HG03457 (cell line): ENCODE measurements at regions not wholly inside any gene's neighbourhood (a gene's known extent, or its start where the extent isn't known, plus 50 kb on each side); places are given as distances from the start of the nearest gene placed in this dataset.

ENCODE experiments used
- ATAC-seq: cut with Tn5 transposase; IDR thresholded peaks from one replicate; pipeline ENCODE4 v1.9.1; 2021; ENCODE audit warnings: moderate number of reproducible peaks; ENCODE audit not compliant: unreplicated experiment

DNA sequence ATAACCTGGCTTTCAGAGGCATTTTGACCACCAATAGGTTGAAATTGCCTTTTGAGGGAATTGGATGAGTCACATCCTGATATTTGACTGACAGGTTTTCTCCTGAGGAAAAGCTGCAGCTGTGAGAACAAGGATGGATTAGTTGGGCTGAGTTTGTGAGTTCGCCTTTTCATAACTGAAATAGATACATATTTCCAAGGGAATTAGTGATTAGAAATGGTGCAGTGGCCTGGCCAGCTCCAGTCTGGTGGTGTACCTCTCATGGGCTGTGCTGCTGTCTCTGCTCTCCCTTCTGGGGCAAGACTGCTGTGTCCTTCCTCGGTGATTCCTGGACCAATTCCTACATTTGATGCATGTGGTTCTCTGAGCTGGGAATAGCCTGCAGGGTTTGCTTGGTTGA lies 341.3 kb downstream of the TSN start:
- ATAC-seq: no peak

DNA sequence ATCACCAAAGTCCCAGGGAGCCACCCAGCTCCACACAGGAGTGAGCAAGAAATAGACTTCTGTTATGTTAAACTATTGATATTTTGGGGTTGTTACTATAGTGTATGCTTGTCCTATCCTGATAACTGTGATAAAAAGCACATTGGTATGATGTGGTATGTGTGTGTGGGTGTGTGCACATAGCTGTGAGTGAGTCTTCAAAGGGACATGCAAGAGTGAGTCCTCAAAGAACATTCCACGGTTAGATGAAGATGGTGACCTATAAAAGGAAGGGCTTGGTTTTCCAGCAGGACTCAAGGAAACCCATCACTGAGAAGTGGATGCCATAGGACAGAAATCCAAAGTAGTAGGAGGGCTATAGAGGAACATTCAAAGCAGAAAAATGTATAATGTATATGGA lies 342.9 kb downstream of the TSN start:
- ATAC-seq: no peak

DNA sequence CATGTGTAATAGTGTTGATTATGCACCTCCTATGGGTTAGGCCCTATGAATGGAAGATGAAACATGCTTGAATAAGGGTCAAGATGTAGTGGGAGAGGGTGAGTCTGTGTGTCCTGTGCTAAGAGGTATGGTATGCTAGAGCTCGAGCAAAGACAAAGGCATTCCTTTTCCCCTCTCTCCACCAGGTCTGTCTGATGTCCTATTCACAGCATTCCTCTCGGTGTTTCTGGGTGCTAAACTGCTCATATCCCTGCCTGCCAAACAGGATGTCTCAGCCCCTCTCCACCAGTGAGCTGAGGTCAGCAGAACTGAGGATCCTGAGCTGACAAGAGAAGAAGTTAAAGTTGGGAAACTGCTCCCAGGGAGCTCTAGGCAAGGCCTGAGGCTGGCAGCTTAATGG lies 344.9 kb downstream of the TSN start:
- ATAC-seq: no peak

DNA sequence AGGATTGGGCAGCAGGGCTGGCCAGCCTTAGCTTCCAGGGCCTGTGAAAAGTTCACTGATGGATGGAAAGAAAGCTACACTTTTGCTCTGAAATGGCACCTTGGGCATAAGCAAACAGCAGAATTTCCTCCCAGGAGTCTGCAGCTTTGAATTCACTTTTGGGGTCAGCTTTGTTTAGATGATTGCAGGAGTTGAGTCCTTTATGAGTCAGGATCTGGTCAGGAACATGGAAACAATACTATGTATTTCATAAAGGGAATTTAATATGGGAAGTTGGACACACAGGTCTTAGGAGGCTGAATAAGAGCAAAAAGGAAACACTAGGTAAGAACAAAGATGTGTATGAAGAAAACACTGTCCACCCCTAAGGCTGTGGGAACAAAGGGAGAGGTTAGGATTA lies 345.3 kb downstream of the TSN start:
- no peak for ATAC-seq

DNA sequence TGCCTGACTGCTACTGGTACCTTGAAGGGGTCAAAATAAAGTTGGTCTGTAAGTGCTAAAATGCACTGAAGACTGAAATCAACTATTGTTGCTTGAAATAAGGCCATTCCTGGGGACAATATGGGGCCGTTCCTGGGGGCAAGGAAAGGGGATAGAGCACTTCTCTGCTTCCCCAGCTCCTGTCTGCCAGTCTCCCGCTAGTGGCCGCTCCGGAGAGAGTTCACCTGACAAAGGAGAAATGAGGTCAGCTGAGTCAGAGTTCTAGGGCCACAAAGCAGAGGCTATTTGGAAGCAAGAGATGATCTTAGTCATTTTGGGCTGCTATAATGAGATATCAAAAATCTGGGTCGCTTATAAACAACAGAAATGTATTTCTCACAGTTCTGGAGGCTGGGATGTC lies 345.9 kb downstream of the TSN start:
- ATAC-seq: no peak

DNA sequence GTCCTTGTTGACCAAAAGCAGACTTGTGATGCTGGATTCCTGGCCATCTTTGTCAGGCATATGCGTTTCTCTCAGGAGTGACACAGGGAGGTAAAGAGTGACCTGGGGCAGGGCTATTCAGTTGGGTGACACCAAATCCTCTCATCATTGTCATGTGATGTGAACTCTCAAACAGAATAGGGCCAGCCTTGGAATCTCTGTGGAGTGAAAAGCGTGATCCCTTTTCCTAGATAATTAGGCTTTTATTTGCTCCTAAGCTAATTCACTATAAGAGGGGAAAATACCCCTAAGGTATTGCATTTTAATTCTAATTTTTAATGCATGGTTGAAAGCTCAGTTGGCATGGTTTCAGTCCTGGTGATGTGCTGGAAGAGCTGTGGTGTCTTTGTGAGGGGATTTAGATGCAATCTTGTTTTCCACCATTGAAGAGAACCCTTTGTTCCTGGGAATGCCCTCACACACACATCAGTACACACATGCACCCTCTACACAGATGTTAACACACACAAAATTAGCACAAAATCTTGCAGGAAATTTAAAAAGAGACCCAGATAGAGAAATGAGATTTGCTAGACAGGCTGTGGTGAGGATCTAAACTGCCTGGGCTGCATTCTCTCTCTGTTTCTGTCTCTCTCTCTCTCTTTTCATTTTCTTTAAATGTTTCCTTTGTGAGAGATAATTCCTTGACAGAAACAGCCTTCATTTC lies 349.9 kb downstream of the TSN start:
- ATAC-seq: no peak

DNA sequence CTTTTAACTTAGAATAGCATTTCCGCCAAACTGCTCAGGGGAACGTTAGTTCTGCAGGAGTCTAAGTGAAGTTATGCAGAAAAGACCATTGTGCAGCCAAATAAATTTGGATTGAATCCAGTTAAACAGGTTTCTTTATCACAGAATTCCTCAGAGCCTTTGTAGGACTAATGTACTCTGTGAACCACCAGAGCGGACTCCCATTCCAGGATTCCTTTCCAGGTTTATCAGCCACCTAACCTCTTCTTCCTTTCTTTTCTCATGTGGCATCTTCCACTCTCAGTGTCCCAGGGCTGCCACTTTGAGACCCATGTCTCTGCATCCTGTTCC lies 350.4 kb downstream of the TSN start:
- ATAC-seq: no peak

DNA sequence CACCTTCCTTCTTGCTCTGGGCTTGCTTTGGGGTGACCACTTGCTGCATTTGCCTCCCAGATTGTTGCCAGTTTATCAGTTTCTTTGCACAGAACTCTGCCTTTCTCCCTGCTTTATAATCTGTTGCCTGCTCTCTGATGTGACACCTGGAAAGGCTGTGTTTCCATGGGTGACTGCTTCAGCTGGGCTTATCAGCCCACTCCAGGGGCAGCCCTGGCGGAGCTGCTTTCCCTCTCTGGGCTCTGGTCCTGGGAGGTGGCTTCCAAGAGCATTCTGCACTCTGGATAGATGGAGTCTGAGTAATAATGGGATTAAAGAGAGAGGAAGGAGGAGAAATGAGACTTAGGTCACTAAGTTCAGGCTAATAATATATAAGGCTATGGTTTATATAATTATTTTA lies 352.7 kb downstream of the TSN start:
- no peak for ATAC-seq

DNA sequence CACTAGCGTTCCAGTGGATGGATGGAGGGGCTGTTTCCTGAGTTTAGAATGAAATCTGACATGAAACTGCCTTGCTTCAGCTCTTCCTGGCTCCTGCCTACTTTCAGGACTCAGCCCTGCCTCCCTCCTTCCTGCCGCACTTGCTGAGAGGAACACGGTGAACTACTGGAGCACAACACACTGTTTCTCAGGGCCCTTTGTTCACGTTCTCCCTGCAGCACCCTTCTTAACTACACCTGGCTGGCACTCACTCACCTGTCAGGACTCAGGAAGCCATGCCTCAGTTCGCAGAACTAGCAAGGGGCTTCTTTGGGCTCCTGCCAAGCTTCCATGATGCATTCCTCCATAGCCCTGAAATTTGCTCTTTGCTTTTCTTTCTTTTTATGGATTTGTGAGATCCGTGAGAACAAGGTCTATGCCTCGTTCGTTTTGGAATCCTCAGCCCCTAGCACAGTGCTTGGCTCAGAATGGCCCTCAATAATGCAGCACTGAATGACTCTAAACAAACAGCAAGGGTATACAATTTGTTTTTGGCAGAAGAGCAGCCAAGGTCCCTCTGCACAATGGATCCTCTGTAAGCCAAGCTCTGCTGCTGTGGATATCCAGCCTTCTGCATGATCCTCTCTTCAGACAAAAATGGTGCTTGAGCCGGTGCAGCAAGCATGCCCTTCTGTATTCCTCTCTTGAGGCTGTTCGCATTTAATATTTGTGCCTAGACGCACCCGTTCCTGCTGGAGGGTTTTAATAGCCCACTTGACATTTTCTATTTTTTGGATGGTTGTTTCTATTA lies 357.0 kb downstream of the TSN start:
- ATAC-seq: no peak

DNA sequence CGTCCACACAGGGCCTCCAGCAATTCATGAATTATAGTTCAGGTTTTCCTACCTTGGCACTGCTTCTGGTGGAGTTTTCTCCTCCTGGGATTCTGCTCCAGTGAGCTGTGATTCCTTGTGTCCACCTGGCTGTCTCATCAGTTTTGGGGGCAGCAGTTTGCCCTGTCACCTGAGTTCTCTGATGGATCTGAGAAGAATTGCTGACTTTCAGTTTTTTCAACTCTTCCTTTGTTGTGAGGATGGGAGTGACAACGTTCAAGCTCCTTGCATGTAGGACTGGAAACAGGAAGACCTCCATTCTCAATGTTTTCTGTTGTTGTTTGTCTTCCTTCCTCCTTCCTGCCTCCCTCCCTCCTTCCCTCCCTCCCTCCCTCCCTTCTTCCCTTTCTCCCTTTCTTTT lies 359.0 kb downstream of the TSN start:
- ATAC-seq: no peak

DNA sequence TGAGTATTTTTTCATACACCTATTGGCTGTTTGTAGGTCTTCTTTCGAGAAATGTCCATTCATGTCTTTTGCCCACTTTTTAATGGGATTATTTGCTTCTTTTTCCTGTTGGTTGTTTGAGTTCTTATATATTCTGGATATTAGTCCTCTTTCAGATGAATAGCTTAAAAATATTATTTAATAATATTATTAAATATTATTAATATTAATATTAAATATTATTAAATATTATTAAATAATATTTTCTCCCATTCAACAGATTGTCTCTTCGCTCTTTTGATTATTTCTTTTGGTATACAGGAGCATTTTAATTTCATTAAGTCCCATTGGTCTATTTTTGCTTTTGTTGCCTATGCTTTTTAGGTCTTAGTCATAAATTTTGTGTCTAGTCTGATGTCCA lies 361.9 kb downstream of the TSN start:
- ATAC-seq: no peak

DNA sequence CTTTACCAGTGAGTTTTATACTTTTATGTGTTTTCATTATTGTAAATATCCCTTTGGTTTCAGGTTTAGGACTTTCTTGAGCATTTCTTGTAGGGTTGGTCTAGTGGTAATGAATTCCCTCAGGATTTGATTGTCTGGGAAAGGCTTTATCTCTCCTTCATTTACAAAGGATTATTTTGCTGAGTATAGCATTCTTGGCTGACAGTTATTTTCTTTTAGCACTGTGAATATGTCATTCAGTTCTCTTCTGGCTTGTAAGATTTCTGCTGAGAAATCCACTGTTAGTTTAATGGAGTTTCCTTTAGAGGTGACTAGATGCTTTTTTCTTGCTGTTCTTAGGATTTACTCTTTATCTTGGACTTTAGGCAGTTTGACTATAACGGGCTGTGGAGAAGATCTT lies 373.9 kb downstream of the TSN start:
- ATAC-seq: no peak

DNA sequence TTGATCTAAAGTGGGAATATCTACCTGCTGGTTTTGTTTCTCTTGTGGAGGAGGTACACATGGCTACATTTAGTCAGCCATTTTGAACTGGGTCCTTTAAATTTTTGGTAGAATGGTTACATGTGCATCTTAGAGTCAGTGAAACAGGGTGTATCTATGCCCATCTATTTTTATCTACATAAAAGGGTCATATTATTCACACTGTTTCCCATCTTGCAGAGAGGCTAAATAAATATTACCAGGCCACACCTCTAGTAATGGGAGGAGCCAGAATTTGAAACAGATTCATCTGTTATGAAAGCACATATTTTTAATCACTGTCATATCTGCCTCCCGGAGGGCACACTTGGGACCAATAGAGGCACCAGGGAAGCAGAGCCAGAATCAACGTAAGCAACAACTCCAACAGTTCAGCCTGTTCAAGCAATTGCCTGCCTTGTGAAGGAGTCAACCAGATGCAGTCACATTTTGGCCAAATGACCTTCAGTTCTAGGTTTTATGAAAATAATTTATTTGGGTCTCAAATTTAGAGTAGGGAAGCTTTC lies 376.8 kb downstream of the TSN start:
- ATAC-seq: no peak

DNA sequence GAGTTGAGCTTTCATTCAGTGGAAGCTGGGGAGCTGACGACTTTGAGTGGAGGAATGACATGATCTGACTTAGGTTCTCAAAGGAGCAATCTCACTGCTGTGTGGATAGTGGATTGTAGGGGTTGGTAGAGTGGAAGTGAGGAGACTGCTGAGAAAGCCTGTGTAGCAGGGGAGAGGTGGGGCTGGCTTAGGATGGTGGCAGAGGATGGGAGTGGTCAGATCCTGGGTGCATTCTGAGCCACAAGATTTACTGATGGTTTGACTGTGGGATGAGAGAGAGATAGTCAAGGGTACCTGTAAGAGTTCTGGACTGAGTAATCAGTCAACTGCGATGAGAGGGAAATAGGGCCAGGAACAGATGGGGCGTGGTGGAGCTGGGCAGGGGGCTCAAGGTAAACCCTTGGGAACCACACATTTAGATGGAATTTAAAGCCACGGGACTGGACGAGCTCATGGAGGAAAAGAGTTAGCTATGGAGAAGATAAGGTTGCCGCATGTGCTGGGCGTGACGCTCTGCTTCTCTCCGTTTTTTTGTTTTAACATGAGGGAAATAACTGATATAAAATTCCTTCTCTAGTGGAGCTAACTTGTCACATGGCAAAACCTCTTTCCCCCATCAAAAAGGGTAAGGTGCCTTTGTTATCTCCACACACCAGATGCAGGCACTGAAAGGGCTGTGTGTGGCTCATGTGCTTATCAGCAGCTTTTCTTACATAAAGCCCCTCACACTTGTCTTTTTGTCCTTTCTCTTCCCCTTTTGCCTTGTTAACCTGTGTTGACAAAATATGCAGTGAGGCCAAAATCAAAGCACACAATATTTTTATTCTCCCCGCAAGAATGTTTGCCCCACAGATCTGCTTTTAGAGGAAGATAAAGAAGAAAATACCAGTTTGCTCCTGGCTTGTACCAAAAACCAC lies 379.8 kb downstream of the TSN start:
- ATAC-seq: no peak

DNA sequence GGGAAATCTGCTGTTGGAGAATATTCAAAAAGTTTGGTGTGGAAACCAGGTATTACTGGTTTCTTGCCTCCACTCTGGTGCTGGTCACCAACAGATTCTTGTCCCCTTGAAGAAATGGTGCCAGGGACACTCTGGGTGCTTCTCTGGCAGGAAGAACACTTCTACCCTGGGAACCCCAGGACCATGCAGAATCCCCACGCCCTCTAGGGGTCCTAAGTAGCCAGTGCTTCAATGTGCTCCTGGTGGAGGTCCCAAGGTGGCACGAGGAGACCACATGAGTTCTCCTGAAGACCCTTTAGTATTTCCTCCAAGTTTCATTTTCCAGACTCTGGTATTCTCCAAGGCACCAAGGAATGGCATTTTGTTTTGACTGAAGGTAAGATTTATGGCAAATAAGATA lies 380.6 kb downstream of the TSN start:
- ATAC-seq: no peak

DNA sequence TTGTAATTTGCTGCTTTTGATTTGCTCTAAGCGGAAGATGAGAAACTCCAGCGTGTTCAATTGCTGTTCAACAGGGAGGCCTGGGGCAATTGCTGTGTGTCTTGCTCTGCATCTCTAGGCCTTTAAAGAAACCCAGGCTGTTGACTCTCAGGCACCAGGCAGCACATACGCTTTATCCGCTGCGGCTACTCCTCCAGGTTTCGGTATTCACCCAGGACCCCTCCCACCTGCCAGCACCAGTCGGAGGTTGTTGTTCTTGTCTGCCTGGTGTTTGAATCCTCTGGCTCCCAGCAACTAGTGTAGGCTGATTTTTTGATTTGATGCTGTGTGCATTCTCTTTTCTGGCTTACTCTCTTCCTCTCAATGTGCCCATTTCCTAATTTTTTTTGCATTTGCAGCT lies 383.1 kb downstream of the TSN start:
- no peak for ATAC-seq

DNA sequence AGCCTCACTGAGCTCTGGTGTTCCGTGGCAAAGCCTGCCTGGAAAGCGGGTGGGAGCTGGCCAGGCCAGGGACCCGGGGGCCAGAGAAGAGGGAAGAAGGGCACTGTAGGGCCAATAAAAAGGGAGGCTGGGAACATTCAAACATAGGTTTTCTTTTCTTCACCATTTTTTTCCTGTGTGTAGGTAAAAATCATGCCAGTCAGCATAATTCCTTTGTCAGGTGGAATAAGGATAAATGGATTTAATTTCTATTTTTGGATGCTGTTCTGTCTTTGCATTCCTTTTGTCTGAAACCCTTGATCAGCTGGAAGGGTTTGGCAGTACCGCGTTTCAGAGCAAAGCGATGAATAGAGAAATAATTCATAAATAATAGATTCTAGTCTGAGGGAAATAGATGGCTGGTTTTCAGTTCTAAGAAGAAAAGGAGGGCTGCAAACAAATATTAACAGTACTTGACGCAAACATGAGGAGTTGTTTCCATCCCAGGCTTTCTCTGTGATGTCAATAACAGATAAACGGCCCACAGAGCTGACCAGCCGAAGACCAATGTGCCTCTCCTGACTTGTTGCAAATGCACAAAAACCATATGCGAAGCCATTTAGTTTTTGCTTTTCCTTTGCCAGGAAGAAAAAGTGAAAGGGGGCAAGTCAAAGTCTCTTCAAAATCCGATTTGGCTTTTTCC lies 384.4 kb downstream of the TSN start:
- ATAC-seq: no peak

DNA sequence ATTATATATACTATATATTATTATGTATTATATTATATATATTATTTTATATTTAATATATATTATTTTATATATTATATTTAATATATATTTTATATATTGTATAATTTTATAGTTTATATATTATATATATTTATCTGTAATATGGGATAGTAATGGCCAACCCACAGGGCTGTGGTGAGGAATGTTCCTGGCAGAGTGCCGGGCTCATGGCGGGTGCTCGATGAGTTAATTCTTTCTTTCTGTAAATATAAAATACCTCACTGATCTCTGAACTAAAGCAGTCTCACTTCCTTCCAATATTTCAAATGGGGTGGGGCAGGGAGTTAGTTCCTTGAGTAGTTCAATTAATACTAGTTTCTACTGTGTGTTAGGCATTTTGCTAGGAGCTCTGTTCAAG lies 389.4 kb downstream of the TSN start:
- ATAC-seq: no peak

DNA sequence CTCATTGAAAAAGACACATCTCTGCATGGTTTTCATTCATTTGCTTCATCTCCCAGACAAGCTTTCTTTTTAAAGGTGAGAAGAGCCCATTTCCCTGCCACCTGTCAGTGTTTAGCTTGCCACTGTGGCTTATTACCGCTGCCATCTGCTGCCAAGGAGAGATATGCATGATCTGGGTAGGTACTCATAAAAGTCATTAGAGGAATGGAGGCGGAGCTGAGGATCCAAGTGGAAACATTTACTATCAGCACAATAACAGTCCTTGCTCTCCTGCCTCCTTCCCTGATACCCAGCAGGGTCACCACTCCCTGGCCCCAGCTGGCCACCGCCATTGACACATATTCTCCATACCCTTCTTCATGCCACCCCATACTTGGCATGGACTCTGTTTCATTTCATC lies 390.4 kb downstream of the TSN start:
- no peak for ATAC-seq

DNA sequence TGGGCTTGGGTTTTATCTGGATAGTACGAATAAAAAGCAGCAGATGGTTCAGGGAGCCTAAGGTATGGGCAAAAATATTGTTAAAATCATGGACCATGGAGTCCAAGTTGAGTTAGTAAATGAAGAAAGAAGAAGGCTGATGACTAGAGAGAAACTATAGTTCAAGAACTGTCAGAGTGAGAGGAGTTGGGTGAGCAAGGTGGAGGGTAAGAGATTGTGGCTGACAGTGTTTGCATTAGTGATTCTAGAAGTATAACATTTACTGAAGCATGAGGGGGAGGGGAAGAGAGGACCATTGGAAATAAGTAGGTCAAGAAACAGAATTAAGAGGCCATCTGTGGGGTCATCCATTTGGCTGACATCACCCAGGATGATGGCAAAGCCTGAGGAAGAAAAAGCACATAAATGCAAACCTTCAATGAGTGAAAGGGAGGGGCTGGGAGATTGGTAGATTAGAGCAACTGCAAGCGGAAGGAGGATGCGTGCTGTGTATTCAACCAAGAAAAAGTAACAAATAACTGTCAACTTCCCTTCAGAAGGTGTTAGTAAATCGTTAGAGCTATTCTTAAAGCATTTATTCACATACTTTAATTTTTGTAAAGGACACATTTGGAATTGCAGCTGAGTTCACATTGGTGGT lies 392.8 kb downstream of the TSN start:
- ATAC-seq: no peak
